A549 (cell line): ENCODE measurements at regions not wholly inside any gene's neighbourhood (a gene's known extent, or its start where the extent isn't known, plus 50 kb on each side); places are given as distances from the start of the nearest gene placed in this dataset.
"Not testable (repeated sequence)": the region's sequence is repeated elsewhere in the genome, so short reads cannot be mapped to it uniquely, and the experiment has no call there.

ENCODE experiments used
- CBX8 ChIP-seq: fragments of 200-600 bp; sonication (generic); IDR thresholded peaks from 2 replicates; pipeline ENCODE4 v1.6.1; 2016
- CEBPB ChIP-seq, 2 experiments: fragments of >200 bp in 1 of 2; sonication (Bioruptor Twin) in 1 of 2; formaldehyde crosslinking in 1 of 2; IDR thresholded peaks; 2 replicates each; pipeline ENCODE4 v1.6.1; 2012 to 2016
- EP300 ChIP-seq, 2 experiments: fragments of >200 bp; sonication (Bioruptor Twin); formaldehyde crosslinking; IDR thresholded peaks; 2 replicates in 1 of 2; 3 replicates in 1 of 2; pipeline ENCODE4 v1.6.1; 2016 to 2017
- ESRRA ChIP-seq: fragments of 150-350 bp; IDR thresholded peaks from 2 replicates; pipeline ENCODE4 v1.6.1; 2014; ENCODE audit warnings: mild to moderate bottlenecking, low read length, borderline replicate concordance
- HDAC2 ChIP-seq: fragments of 200-600 bp; sonication (generic); IDR thresholded peaks from 2 replicates; pipeline ENCODE4 v1.6.1; 2016
- HOXB5 ChIP-seq: fragments of 250-450 bp; sonication (Bioruptor Pico); IDR thresholded peaks from 2 replicates; pipeline ENCODE4 v1.5.0; 2020; ENCODE audit warnings: mild to moderate bottlenecking, moderate library complexity
- KDM5A ChIP-seq: fragments of 200-600 bp; sonication (generic); IDR thresholded peaks from 2 replicates; pipeline ENCODE4 v1.6.1; 2016; ENCODE audit warnings: antibody characterized with exemption, mild to moderate bottlenecking
- MAZ ChIP-seq: fragments of 150-350 bp; IDR thresholded peaks from 2 replicates; pipeline ENCODE4 v1.6.1; 2014; ENCODE audit warnings: antibody characterized with exemption, low read depth, low read length, borderline replicate concordance
- POLR2A ChIP-seq: IDR thresholded peaks from 2 replicates; pipeline ENCODE4 v1.6.1; 2012; ENCODE audit warnings: mild to moderate bottlenecking, low read length
- RCOR1 ChIP-seq: fragments of 150-350 bp; IDR thresholded peaks from 2 replicates; pipeline ENCODE4 v1.6.1; 2014; ENCODE audit warnings: antibody characterized with exemption, low read length, low read depth
- ZC3H11A ChIP-seq: fragments of 450-650 bp; IDR thresholded peaks from 2 replicates; pipeline ENCODE4 v1.6.1; 2014; ENCODE audit warnings: antibody characterized with exemption, mild to moderate bottlenecking
- TF ChIP-seq, protein P1 (sequence below): fragments of >200 bp; sonication (Bioruptor Twin); formaldehyde crosslinking; IDR thresholded peaks from 3 replicates; pipeline ENCODE4 v1.5.1; 2016

DNA sequence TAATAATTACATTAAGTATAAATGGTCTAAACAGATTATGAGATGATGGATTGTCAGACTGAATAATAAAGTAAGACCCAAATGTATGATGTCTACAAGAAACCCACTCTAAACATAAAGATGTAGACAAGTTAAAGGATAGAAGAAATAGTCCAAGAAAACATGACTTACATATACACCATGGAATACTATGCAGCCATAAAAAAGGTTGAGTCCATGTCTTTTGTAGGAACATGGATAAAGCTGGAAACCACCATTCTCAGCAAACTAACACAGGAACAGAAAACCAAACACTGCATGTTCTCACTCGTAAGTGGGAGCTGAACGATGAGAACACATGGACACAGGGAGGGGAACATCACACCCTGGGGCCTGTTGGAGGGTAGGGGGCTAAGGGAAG, 202.2 kb downstream of the ACTR3B start:
- TF ChIP-seq, protein P1, sequence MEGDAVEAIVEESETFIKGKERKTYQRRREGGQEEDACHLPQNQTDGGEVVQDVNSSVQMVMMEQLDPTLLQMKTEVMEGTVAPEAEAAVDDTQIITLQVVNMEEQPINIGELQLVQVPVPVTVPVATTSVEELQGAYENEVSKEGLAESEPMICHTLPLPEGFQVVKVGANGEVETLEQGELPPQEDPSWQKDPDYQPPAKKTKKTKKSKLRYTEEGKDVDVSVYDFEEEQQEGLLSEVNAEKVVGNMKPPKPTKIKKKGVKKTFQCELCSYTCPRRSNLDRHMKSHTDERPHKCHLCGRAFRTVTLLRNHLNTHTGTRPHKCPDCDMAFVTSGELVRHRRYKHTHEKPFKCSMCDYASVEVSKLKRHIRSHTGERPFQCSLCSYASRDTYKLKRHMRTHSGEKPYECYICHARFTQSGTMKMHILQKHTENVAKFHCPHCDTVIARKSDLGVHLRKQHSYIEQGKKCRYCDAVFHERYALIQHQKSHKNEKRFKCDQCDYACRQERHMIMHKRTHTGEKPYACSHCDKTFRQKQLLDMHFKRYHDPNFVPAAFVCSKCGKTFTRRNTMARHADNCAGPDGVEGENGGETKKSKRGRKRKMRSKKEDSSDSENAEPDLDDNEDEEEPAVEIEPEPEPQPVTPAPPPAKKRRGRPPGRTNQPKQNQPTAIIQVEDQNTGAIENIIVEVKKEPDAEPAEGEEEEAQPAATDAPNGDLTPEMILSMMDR: not testable (repeated sequence)
- TF ChIP-seq CEBPB (IDR thresholded peaks at IDR 0.05); POLR2A; EP300 (IDR thresholded peaks at IDR 0.05); ZC3H11A; HDAC2; HOXB5; MAZ; ESRRA; RCOR1; KDM5A; CBX8: not testable (repeated sequence)
